Limb (tissue), 2 donors: ENCODE measurements at regions not wholly inside any gene's neighbourhood (a gene's known extent, or its start where the extent isn't known, plus 50 kb on each side); places are given as distances from the start of the nearest gene placed in this dataset.
"Not testable (repeated sequence)": the region's sequence is repeated elsewhere in the genome, so short reads cannot be mapped to it uniquely, and the experiment has no call there.

ENCODE experiments used
- DNase-seq, 2 donors: peaks; one replicate each; pipeline ENCODE4 v3.0.0-alpha.2; 2016; ENCODE audit errors: extremely low spot score in 2 of 2

- no peak for DNase-seq
Observed at GRCh38 chr14:101259748-101260147, 301.5 kb upstream of the DIO3 start.

GRCh38 chr14:101266441-101266840 lies 294.9 kb upstream of the DIO3 start:
- not testable (repeated sequence) for DNase-seq

- DNase-seq = no peak
Observed at GRCh38 chr14:101273091-101273490, 288.2 kb upstream of the DIO3 start.

GRCh38 chr14:101276309-101277091 lies 284.8 kb upstream of the DIO3 start:
- DNase-seq = no peak

GRCh38 chr14:101282418-101282817 lies 278.9 kb upstream of the DIO3 start:
- no peak for DNase-seq

GRCh38 chr14:101284711-101285110 lies 276.6 kb upstream of the DIO3 start:
- no peak for DNase-seq

- no peak for DNase-seq
Observed at GRCh38 chr14:101286271-101287018, 274.9 kb upstream of the DIO3 start.

GRCh38 chr14:101288436-101289229 lies 272.7 kb upstream of the DIO3 start:
- DNase-seq = no peak

- DNase-seq = no peak
Observed at GRCh38 chr14:101289230-101289690, 272.0 kb upstream of the DIO3 start.

GRCh38 chr14:101289911-101290310 lies 271.4 kb upstream of the DIO3 start:
- DNase-seq = no peak

GRCh38 chr14:101290611-101291010 lies 270.7 kb upstream of the DIO3 start:
- DNase-seq = no peak

- no peak for DNase-seq
Observed at GRCh38 chr14:101291390-101291789, 269.9 kb upstream of the DIO3 start.

GRCh38 chr14:101292448-101292847 lies 268.8 kb upstream of the DIO3 start:
- DNase-seq = no peak

- DNase-seq = no peak
Observed at GRCh38 chr14:101293605-101294004, 267.7 kb upstream of the DIO3 start.

- DNase-seq = no peak
Observed at GRCh38 chr14:101294136-101294535, 267.2 kb upstream of the DIO3 start.

- not testable (repeated sequence) for DNase-seq
Observed at GRCh38 chr14:101299781-101300180, 261.5 kb upstream of the DIO3 start.

GRCh38 chr14:101301011-101301410 lies 260.3 kb upstream of the DIO3 start:
- DNase-seq = no peak

- DNase-seq = not testable (repeated sequence)
Observed at GRCh38 chr14:101307162-101307561, 254.1 kb upstream of the DIO3 start.

GRCh38 chr14:101311186-101311585 lies 250.1 kb upstream of the DIO3 start:
- not testable (repeated sequence) for DNase-seq

GRCh38 chr14:101313268-101313667 lies 248.0 kb upstream of the DIO3 start:
- no peak for DNase-seq

- DNase-seq = no peak
Observed at GRCh38 chr14:101315802-101316296, 245.4 kb upstream of the DIO3 start.

- DNase-seq = no peak
Observed at GRCh38 chr14:101318271-101318670, 243.0 kb upstream of the DIO3 start.
